ENCODE measurements at regions not wholly inside any gene's neighbourhood (a gene's known extent, or its start where the extent isn't known, plus 50 kb on each side); places are given as distances from the start of the nearest gene placed in this dataset.

DNA sequence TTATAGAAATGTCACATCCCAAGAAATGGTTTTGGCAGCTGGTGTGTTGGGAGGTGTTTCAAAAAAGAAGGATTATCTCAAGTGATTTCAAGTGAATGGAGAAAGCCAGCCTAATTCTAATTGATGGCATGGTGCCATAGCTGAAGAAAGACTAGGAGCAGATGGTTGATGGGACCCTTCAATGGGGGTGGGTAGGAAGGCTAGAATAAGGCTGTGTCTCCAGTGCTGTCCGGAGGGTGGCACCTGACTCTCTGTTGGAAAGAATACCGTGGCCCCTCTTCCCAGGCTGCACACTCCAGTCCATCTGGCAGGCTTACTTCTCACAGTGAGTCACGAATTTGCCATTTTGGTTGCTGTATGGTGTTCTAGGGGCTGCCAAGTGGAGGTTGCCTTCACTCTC is 51.0 kb upstream of the GPR12 start:
- BruUV-seq (replicated peaks): no TSS peak
- ChIA-PET CTCF (no interaction called here), POLR2A (ENCODE audit: low non-redundant PET) (no interaction called here)
- no peak overlapping the region for H3K27ac ChIP-seq (ENCODE audit: low read depth, low read length, poor library complexity, severe bottlenecking)
- no peaks in the 10 kb centered on the region for H3K9me3 ChIP-seq (ENCODE audit: low read depth, low read length, poor library complexity, severe bottlenecking)
- no peaks in the 10 kb centered on the region for H3K4me1 ChIP-seq (ENCODE audit: insufficient read depth, low read length, poor library complexity, severe bottlenecking)
- TF ChIP-seq, protein P1, sequence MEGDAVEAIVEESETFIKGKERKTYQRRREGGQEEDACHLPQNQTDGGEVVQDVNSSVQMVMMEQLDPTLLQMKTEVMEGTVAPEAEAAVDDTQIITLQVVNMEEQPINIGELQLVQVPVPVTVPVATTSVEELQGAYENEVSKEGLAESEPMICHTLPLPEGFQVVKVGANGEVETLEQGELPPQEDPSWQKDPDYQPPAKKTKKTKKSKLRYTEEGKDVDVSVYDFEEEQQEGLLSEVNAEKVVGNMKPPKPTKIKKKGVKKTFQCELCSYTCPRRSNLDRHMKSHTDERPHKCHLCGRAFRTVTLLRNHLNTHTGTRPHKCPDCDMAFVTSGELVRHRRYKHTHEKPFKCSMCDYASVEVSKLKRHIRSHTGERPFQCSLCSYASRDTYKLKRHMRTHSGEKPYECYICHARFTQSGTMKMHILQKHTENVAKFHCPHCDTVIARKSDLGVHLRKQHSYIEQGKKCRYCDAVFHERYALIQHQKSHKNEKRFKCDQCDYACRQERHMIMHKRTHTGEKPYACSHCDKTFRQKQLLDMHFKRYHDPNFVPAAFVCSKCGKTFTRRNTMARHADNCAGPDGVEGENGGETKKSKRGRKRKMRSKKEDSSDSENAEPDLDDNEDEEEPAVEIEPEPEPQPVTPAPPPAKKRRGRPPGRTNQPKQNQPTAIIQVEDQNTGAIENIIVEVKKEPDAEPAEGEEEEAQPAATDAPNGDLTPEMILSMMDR (conservative IDR thresholded peaks at IDR 0.05; ENCODE audit: low read depth, low read length): no peak
- TF ChIP-seq EZH2 (IDR thresholded peaks at IDR 0.05; ENCODE audit: borderline replicate concordance, low read depth, low read length, poor library complexity, severe bottlenecking): no peak
- no peak for DNase-seq (ENCODE audit: low spot score)
- no peak overlapping the region for H3K4me3 ChIP-seq (ENCODE audit: low read depth, low read length, poor library complexity, severe bottlenecking)
- intact Hi-C loops (cut with micrococcal nuclease; ENCODE audit: unreplicated experiment): no loop called here
- peaks cover 39% of the 10 kb centered on the region for H3K27me3 ChIP-seq (replicated peaks; ENCODE audit: insufficient read depth, low read depth, low read length, poor library complexity)
- no peaks in the 10 kb centered on the region for H3K36me3 ChIP-seq (ENCODE audit: insufficient read depth, low read length, poor library complexity, severe bottlenecking)
